Lower lobe of right lung (tissue), 2 donors: ENCODE measurements at regions not wholly inside any gene's neighbourhood (a gene's known extent, or its start where the extent isn't known, plus 50 kb on each side); places are given as distances from the start of the nearest gene placed in this dataset.

Experiments used
- ATAC-seq, 2 donors: fragments of 200-7000 bp; cut with Tn5 transposase; one replicate each; pipeline ENCODE4 v1.9.1; 2020 to 2022; ENCODE audit warnings: mild to moderate bottlenecking in 2 of 2, moderate library complexity in 2 of 2
- DNase-seq: peaks from one replicate; pipeline ENCODE4 v3.0.0-alpha.2; 2020
- H3K27ac ChIP-seq: fragments of 200-600 bp; one replicate; pipeline ENCODE4 v1.8.0; 2022
- H3K27me3 ChIP-seq: fragments of 200-600 bp; one replicate; pipeline ENCODE4 v1.8.0; 2022; ENCODE audit warnings: low read depth
- H3K36me3 ChIP-seq: fragments of 200-600 bp; one replicate; pipeline ENCODE4 v1.8.0; 2022; ENCODE audit warnings: mild to moderate bottlenecking
- H3K4me1 ChIP-seq: fragments of 200-600 bp; one replicate; pipeline ENCODE4 v1.8.0; 2022
- H3K4me3 ChIP-seq: fragments of 200-600 bp; one replicate; pipeline ENCODE4 v1.8.0; 2022; ENCODE audit warnings: mild to moderate bottlenecking
- H3K9me3 ChIP-seq: fragments of 200-600 bp; one replicate; pipeline ENCODE4 v1.8.0; 2022
- intact Hi-C: fragments of 100-400 bp; cut with DNase I; formaldehyde crosslinking; loops from one replicate; pipeline ENCODE4 v1.11.0; 2022
- TF ChIP-seq, protein P1 (sequence below): fragments of 200-600 bp; IDR thresholded peaks from one replicate; pipeline ENCODE4 v1.8.0; 2022; ENCODE audit warnings: antibody characterized with exemption, mild to moderate bottlenecking
- donor health status: DM: no; HTN: yes; CAD: no; lungs with severe emphysema.

DNA sequence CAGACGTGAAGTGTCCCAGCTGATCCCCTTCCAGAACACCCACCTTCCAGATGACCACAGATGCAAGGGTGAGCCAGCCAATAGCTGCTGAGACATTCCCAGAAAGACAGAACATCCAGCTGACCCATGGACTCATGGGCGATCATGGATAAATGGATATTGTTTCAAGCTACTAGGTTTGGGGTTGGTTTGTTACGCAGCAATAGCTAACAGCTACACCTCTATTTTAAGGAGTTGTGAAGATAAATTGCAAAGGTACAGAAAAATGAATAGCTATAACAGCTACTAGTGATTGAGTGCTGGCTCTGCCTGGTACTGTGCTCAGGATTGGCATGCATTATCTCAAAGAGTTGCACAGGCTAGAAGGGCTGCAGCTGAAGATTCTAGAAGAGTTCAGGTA is 122.5 kb downstream of the MIAT start:
- Histone ChIP-seq H3K27ac (no peak overlapping the region), H3K36me3 (peaks cover 30% of the 10 kb centered on the region), H3K27me3 (no peaks in the 10 kb centered on the region), H3K4me1 (no peaks in the 10 kb centered on the region), H3K4me3 (no peak overlapping the region), H3K9me3 (no peaks in the 10 kb centered on the region)
- DNase-seq (no peak), ATAC-seq (no peak)
- TF ChIP-seq, protein P1, sequence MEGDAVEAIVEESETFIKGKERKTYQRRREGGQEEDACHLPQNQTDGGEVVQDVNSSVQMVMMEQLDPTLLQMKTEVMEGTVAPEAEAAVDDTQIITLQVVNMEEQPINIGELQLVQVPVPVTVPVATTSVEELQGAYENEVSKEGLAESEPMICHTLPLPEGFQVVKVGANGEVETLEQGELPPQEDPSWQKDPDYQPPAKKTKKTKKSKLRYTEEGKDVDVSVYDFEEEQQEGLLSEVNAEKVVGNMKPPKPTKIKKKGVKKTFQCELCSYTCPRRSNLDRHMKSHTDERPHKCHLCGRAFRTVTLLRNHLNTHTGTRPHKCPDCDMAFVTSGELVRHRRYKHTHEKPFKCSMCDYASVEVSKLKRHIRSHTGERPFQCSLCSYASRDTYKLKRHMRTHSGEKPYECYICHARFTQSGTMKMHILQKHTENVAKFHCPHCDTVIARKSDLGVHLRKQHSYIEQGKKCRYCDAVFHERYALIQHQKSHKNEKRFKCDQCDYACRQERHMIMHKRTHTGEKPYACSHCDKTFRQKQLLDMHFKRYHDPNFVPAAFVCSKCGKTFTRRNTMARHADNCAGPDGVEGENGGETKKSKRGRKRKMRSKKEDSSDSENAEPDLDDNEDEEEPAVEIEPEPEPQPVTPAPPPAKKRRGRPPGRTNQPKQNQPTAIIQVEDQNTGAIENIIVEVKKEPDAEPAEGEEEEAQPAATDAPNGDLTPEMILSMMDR: no peak
- intact Hi-C loops: no loop called here

DNA sequence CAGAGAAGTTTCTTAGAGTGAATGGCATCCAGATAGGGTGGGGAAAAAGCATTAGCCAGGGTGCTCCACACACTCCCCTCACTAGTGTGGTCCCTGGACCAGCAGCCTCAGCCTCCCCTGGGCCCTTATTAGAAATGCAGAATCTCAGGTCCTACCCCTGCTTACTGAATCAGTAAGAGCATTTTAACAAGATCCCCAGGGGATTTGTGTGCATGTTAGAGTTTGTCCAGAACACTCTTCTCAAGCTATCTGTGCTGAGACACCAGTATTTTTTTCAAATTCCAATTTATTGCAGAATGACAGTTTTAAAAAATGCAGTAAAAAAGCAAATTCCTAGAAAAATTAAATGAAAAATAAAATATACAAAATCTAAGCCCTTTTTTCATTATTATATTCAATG is 123.1 kb downstream of the MIAT start:
- TF ChIP-seq, protein P1: no peak
- no peak overlapping the region for H3K27ac ChIP-seq
- H3K27me3 ChIP-seq: no peaks in the 10 kb centered on the region
- no peaks in the 10 kb centered on the region for H3K4me1 ChIP-seq
- DNase-seq: no peak
- no peak for ATAC-seq
- intact Hi-C loops: no loop called here
- H3K36me3 ChIP-seq: peaks cover 30% of the 10 kb centered on the region
- no peaks in the 10 kb centered on the region for H3K9me3 ChIP-seq
- H3K4me3 ChIP-seq: no peak overlapping the region

DNA sequence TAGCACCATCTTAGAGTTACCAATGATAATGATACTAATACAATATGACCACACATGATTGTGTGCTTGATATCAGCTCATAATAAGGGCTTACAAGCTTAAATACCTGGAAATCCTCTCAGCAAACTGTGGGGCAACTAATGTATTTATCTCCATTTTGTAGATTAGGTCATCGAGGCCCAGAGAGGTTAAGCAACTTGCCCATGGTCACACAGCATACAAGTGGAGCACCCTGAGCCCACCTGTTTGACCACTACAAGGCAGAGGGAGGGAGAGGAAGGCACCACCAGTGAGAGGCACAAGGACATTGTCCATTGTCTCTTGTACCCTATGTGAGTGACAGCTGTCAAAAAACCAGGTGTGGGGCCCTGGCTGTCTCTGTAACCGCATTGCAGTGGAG is 123.7 kb downstream of the MIAT start:
- TF ChIP-seq, protein P1: no peak
- Histone ChIP-seq H3K4me1 (no peaks in the 10 kb centered on the region), H3K36me3 (peaks cover 30% of the 10 kb centered on the region)

DNA sequence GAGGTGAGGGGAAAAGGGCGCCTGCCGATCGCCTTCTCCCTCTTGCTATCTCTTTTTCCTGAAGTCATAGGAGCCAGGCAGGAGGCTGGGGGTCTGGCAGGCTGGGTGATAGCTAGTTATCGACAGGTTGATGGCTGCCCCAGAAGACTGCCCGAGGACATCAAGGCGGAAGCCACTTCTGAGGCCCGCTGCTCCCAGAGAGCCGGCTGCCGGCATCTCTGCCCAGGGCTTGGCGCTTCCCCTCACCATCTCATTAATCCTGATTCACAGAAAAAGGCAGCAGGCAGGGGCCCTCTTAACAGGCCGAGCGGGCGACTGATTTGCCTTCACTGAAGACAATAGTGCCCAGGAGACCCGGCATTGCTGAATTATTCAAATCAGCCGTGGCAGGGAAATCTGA is 124.2 kb downstream of the MIAT start:
- intact Hi-C loops: no loop called here
- H3K4me3 ChIP-seq: no peak overlapping the region
- no peaks in the 10 kb centered on the region for H3K9me3 ChIP-seq
- no peak for DNase-seq
- no peak overlapping the region for H3K27ac ChIP-seq
- TF ChIP-seq, protein P1: no peak
- H3K27me3 ChIP-seq: no peaks in the 10 kb centered on the region
- H3K36me3 ChIP-seq: peaks cover 25% of the 10 kb centered on the region
- ATAC-seq: no peak
- H3K4me1 ChIP-seq: no peaks in the 10 kb centered on the region

More for the DNA sequence above, 123.7 kb downstream of the MIAT start:
- H3K27me3 ChIP-seq: no peaks in the 10 kb centered on the region
- intact Hi-C loops: no loop called here
- H3K4me3 ChIP-seq: no peak overlapping the region
- ATAC-seq: no peak
- DNase-seq: no peak
- no peaks in the 10 kb centered on the region for H3K9me3 ChIP-seq
- H3K27ac ChIP-seq: no peak overlapping the region

DNA sequence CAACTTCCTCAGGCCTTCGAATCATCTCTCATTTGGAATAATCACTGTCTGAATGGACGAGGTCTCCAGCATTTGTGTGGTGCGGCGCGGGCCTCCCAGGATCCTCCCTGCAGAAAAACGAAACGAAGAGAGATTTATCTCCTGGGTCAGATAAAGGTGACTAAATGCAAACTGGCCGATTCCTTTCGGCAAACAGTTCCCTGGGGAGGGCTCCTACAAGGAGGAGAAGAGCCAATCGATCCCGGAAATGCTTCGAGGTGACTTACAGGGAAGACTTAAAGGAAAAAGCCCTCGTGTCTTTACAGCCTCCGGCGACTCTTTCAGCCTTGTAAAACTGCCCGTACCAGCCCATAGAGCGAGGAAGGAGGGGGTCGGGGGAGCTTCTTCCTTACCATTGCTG is 126.5 kb downstream of the MIAT start:
- no peak for DNase-seq
- H3K27ac ChIP-seq: no peak overlapping the region
- H3K4me3 ChIP-seq: no peak overlapping the region
- intact Hi-C loops: no loop called here
- H3K36me3 ChIP-seq: peaks cover 11% of the 10 kb centered on the region
- H3K27me3 ChIP-seq: no peaks in the 10 kb centered on the region
- H3K4me1 ChIP-seq: no peaks in the 10 kb centered on the region
- no peaks in the 10 kb centered on the region for H3K9me3 ChIP-seq
- ATAC-seq: no peak
- TF ChIP-seq, protein P1: no peak

DNA sequence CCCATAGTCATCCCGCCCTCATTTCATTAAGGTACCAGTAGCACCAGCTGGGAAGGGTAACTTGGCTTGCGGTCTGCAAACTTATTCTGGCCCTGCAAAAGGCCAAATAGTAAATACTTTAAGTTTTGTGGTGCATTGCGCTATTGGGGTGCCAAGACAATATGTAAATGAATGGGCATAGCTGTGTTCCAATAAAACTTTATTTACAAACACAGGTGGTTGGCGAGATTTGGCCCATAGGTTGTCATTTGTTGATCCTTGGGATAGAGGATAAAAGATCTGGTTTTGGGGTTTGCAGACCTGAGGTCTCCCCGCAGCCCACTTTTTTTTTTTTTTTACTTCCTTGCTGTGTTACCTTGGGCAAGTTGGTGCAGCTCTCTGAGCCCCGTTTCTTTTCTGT is 127.4 kb downstream of the MIAT start:
- H3K4me3 ChIP-seq: no peak overlapping the region
- TF ChIP-seq, protein P1: no peak
- ATAC-seq: no peak
- peaks cover 7% of the 10 kb centered on the region for H3K36me3 ChIP-seq
- no peak for DNase-seq
- H3K27ac ChIP-seq: no peak overlapping the region
- no peaks in the 10 kb centered on the region for H3K4me1 ChIP-seq
- H3K27me3 ChIP-seq: no peaks in the 10 kb centered on the region
- no peaks in the 10 kb centered on the region for H3K9me3 ChIP-seq
- intact Hi-C loops: no loop called here
